HG02943 (cell line): ENCODE measurements at regions not wholly inside any gene's neighbourhood (a gene's known extent, or its start where the extent isn't known, plus 50 kb on each side); places are given as distances from the start of the nearest gene placed in this dataset.

Experiments
- ATAC-seq: cut with Tn5 transposase; IDR thresholded peaks from one replicate; pipeline ENCODE4 v1.9.1; 2021; ENCODE audit warnings: mild to moderate bottlenecking, low read depth, moderate library complexity; ENCODE audit not compliant: unreplicated experiment

- ATAC-seq: no peak
Observed at GRCh38 chr3:194832346-194833104, 146.8 kb downstream of the FAM43A start.

- ATAC-seq: no peak
Observed at GRCh38 chr3:194833114-194833910, 147.6 kb downstream of the FAM43A start.

DNA sequence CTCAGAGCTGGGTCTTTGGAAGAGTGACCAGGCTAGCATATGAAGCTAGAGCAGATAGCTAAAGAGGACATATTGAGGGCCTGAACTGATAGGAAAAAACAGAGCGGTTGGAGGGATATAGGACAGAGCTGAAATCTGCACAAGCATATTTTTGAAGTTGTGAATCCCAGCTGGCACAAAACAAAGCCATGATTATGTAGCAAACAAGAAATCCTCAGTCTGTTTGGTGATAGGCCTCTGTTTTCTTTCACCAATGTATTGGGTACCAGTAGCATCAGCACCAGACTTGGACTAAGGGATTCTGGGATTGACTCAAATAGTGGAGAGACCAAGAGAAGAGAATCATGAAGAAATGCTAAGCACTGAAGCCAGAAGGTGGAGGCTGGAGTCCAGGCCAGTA lies 151.0 kb downstream of the FAM43A start:
- no peak for ATAC-seq

- no peak for ATAC-seq
Observed at GRCh38 chr3:194837457-194838127, 151.9 kb downstream of the FAM43A start.

- ATAC-seq: no peak
Observed at GRCh38 chr3:194838236-194838635, 152.6 kb downstream of the FAM43A start.

- ATAC-seq: no peak
Observed at GRCh38 chr3:194840661-194841514, 155.2 kb downstream of the FAM43A start.

- ATAC-seq: no peak
Observed at GRCh38 chr3:194841515-194841841, 155.8 kb downstream of the FAM43A start.

GRCh38 chr3:194843556-194843955 lies 157.9 kb downstream of the FAM43A start:
- no peak for ATAC-seq

DNA sequence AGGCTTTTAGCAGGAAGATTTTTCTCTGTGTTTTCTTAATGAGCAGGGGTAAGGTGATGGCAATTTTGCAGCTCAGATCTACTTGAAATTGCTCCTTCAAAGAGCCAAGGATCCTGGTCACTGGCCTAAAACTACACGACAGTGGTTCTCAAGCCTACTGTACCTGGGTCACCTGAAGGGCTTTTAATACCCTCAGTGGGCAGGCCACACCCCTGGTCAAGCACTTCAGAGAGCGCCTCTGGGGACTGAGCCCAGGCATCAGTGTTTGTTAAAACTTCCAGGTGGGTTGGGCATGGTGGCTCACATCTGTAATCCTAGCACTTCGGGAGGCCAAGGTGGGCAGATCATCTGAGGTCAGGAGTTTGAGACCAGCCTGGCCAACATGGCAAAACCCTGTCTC lies 158.4 kb downstream of the FAM43A start:
- ATAC-seq: no peak

GRCh38 chr3:194849166-194849875 lies 163.6 kb downstream of the FAM43A start:
- no peak for ATAC-seq

- ATAC-seq: no peak
Observed at GRCh38 chr3:194851254-194851653, 165.6 kb downstream of the FAM43A start.

DNA sequence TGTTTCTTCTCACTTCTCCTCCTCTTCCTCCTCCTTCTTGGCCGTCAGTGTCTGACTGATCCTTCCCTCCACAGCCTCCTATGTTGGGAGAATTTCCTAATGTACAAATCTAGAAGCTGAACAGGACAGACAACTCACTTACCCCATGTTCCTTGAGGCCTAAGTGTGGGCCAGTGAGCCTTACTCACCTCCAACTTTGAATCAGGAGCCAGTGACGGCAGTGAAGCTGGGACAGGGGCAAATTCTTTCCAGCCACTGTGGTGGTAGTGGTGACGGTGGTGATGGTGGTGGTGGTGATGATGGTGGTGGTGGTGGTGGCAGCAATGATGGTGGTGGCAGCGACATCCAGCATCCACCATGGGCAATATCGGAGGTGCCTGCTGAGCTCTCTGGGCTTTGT lies 166.3 kb downstream of the FAM43A start:
- ATAC-seq: no peak

GRCh38 chr3:194852345-194852744 lies 166.7 kb downstream of the FAM43A start:
- no peak for ATAC-seq

- no peak for ATAC-seq
Observed at GRCh38 chr3:194852831-194853508, 167.3 kb downstream of the FAM43A start.

- no peak for ATAC-seq
Observed at GRCh38 chr3:194854206-194854605, 168.5 kb downstream of the FAM43A start.

GRCh38 chr3:194854659-194855390 lies 169.1 kb downstream of the FAM43A start:
- no peak for ATAC-seq

DNA sequence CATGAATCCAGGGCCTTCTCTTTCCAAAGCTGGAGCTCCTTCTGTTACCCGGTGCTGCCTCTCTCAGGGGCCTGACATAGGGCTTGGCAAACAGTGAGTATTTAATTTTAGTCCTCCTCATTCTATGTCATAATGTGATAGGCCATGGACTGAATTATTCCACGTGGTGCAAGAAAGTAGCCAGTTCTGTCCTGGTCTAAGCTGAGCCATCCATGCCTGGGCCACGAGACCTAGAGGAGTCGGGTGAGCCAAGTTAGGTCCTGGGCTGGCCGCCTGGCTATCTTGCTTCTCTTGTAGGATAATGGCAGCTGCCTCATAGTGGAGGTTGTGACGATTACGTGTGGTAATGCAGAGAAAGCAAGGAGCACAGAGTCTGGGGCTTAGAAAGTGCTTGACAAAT lies 170.6 kb downstream of the FAM43A start:
- no peak for ATAC-seq

- no peak for ATAC-seq
Observed at GRCh38 chr3:194857469-194858113, 171.9 kb downstream of the FAM43A start.
